ENCODE measurements at regions not wholly inside any gene's neighbourhood (a gene's known extent, or its start where the extent isn't known, plus 50 kb on each side); places are given as distances from the start of the nearest gene placed in this dataset.
"Not testable (repeated sequence)": the region's sequence is repeated elsewhere in the genome, so short reads cannot be mapped to it uniquely, and the experiment has no call there.

GRCh38 chr12:74595696-74596095 is 58.1 kb downstream of the ATXN7L3B start:
- Histone ChIP-seq H3K27me3 (no peaks in the 10 kb centered on the region), H3K4me1 (no peaks in the 10 kb centered on the region), H3K9me3 (no peaks in the 10 kb centered on the region), H3K36me3 (ENCODE audit: low read depth, missing control alignments) (no peaks in the 10 kb centered on the region), H3K27ac (no peak overlapping the region), H3K4me3 (no peak overlapping the region)
- TF ChIP-seq POLR2A (IDR thresholded peaks at IDR 0.05): no peak
- no peak for TF ChIP-seq CTCF (IDR thresholded peaks at IDR 0.05)
- DNase-seq: no peak
- intact Hi-C loops (cut with DNase I; ENCODE audit: low total_unique reads): no loop called here

GRCh38 chr12:74598819-74599218 is 61.2 kb downstream of the ATXN7L3B start:
- Histone ChIP-seq H3K9me3 (no peaks in the 10 kb centered on the region), H3K27me3 (no peaks in the 10 kb centered on the region), H3K36me3 (ENCODE audit: low read depth, missing control alignments) (no peaks in the 10 kb centered on the region), H3K4me1 (no peaks in the 10 kb centered on the region), H3K27ac (no peak overlapping the region), H3K4me3 (no peak overlapping the region)
- no peak for DNase-seq
- intact Hi-C loops (cut with DNase I; ENCODE audit: low total_unique reads): no loop called here
- TF ChIP-seq POLR2A (IDR thresholded peaks at IDR 0.05): no peak
- TF ChIP-seq CTCF (IDR thresholded peaks at IDR 0.05): no peak

GRCh38 chr12:74599932-74600331 is 62.3 kb downstream of the ATXN7L3B start:
- WGBS, 2 donors: 35 to 85% methylated on average over 1 of the region's 1 CpG
- no peak for DNase-seq
- Histone ChIP-seq H3K27me3 (no peaks in the 10 kb centered on the region), H3K36me3 (ENCODE audit: low read depth, missing control alignments) (no peaks in the 10 kb centered on the region), H3K4me3 (no peak overlapping the region), H3K9me3 (no peaks in the 10 kb centered on the region), H3K4me1 (no peaks in the 10 kb centered on the region), H3K27ac (no peak overlapping the region)
- TF ChIP-seq POLR2A (IDR thresholded peaks at IDR 0.05): no peak
- TF ChIP-seq CTCF (IDR thresholded peaks at IDR 0.05): no peak
- intact Hi-C loops (cut with DNase I; ENCODE audit: low total_unique reads): no loop called here

- intact Hi-C loops (cut with DNase I; ENCODE audit: low total_unique reads); H3K4me3 ChIP-seq; DNase-seq; H3K4me1 ChIP-seq; H3K36me3 ChIP-seq (ENCODE audit: low read depth, missing control alignments); H3K27ac ChIP-seq; H3K9me3 ChIP-seq; H3K27me3 ChIP-seq: not testable (repeated sequence)
These were observed 63.2 kb downstream of the ATXN7L3B start for GRCh38 chr12:74600817-74601216.

GRCh38 chr12:74602881-74603672 is 65.4 kb downstream of the ATXN7L3B start:
- Histone ChIP-seq H3K27ac (no peak overlapping the region), H3K4me1 (no peaks in the 10 kb centered on the region), H3K4me3 (no peak overlapping the region), H3K36me3 (ENCODE audit: low read depth, missing control alignments) (no peaks in the 10 kb centered on the region), H3K9me3 (no peaks in the 10 kb centered on the region), H3K27me3 (no peaks in the 10 kb centered on the region)
- no peak for DNase-seq
- intact Hi-C loops (cut with DNase I; ENCODE audit: low total_unique reads): no loop called here
- TF ChIP-seq POLR2A (IDR thresholded peaks at IDR 0.05): no peak
- no peak for TF ChIP-seq CTCF (IDR thresholded peaks at IDR 0.05)
- WGBS, 2 donors: 74 to 79% methylated on average over 2 of the region's 2 CpGs

All from testis (tissue), 2 donors.